IMR-90 (cell line): ENCODE measurements at regions not wholly inside any gene's neighbourhood (a gene's known extent, or its start where the extent isn't known, plus 50 kb on each side); places are given as distances from the start of the nearest gene placed in this dataset.

ENCODE experiments used
- ATAC-seq: fragments of 200-7000 bp; cut with Tn5 transposase; 2 replicates; pipeline ENCODE4 v1.9.1; 2020; ENCODE audit warnings: low read depth, mild to moderate bottlenecking, moderate library complexity
- BruUV-seq: library from RNA; stranded (reverse); fragments of 400-500 nt; replicated peaks from 2 replicates; lab custom pipeline; 2021; lab: Mats Ljungman, UMichigan
- CTCF ChIA-PET: fragments of 300-600 bp; formaldehyde crosslinking; extraction: SDS; loops from one replicate; lab custom pipeline; 2021; ENCODE audit warnings: antibody characterized with exemption; lab: Yijun Ruan, JAX
- POLR2A ChIA-PET: fragments of 300-600 bp; sonication (Branson Sonifier 250); formaldehyde crosslinking; loops from one replicate; lab custom pipeline; 2022; ENCODE audit warnings: antibody characterized with exemption; ENCODE audit not compliant: unreplicated experiment; lab: Charles Lee
- DNase-seq: peaks from one replicate; pipeline ENCODE4 v3.0.0; 2013
- H2AFZ ChIP-seq: replicated peaks from 2 replicates; pipeline ENCODE3; 2013; ENCODE audit warnings: low read length, mild to moderate bottlenecking; ENCODE audit not compliant: poor library complexity
- H2AK5ac ChIP-seq: 2 replicates; pipeline ENCODE4 v1.6.1; 2013; ENCODE audit warnings: low read depth, low read length, inconsistent platforms
- H2AK9ac ChIP-seq: replicated peaks from 2 replicates; pipeline ENCODE3; 2013; ENCODE audit warnings: mild to moderate bottlenecking, low read depth, low read length, moderate library complexity; ENCODE audit not compliant: poor library complexity
- H2BK120ac ChIP-seq: 2 replicates; pipeline ENCODE4 v1.6.1; 2013; ENCODE audit warnings: low read depth, low read length, inconsistent platforms
- H2BK15ac ChIP-seq: 3 replicates; pipeline ENCODE4 v1.6.1; 2013; ENCODE audit warnings: low read depth, low read length, inconsistent platforms
- H2BK20ac ChIP-seq: 2 replicates; pipeline ENCODE4 v1.6.1; 2013; ENCODE audit warnings: low read depth, mild to moderate bottlenecking, inconsistent platforms, low read length, moderate library complexity
- H2BK5ac ChIP-seq: 2 replicates; pipeline ENCODE4 v1.6.1; 2013; ENCODE audit warnings: mild to moderate bottlenecking, low read depth, low read length, inconsistent platforms; ENCODE audit not compliant: poor library complexity, severe bottlenecking
- H3K14ac ChIP-seq: replicated peaks from 2 replicates; pipeline ENCODE4 v1.6.1; 2013; ENCODE audit warnings: low read depth, low read length, inconsistent platforms
- H3K18ac ChIP-seq: 2 replicates; pipeline ENCODE4 v1.6.1; 2013; ENCODE audit warnings: low read depth, low read length, control low read depth
- H3K23ac ChIP-seq: 2 replicates; pipeline ENCODE4 v1.6.1; 2013; ENCODE audit warnings: low read depth, low read length, inconsistent platforms
- H3K27ac ChIP-seq: 2 replicates; pipeline ENCODE4 v1.5.1; 2013; ENCODE audit warnings: mild to moderate bottlenecking, control low read depth, low read length; ENCODE audit not compliant: insufficient read depth
- H3K27me3 ChIP-seq: 2 replicates; pipeline ENCODE4 v1.6.1; 2013; ENCODE audit warnings: low read length; ENCODE audit not compliant: control insufficient read depth, insufficient read depth
- H3K36me3 ChIP-seq: 2 replicates; pipeline ENCODE4 v1.6.1; 2013; ENCODE audit warnings: low read length, mixed read lengths; ENCODE audit not compliant: control insufficient read depth, insufficient read depth
- H3K4ac ChIP-seq: 2 replicates; pipeline ENCODE4 v1.6.1; 2013; ENCODE audit warnings: low read depth, low read length, inconsistent platforms
- H3K4me1 ChIP-seq: 2 replicates; pipeline ENCODE4 v1.6.1; 2013; ENCODE audit warnings: low read length, mixed read lengths; ENCODE audit not compliant: control insufficient read depth, insufficient read depth
- H3K4me2 ChIP-seq: 2 replicates; pipeline ENCODE4 v1.6.1; 2013; ENCODE audit warnings: low read depth, mild to moderate bottlenecking, control low read depth, low read length, moderate library complexity
- H3K4me3 ChIP-seq: 2 replicates; pipeline ENCODE4 v1.5.1; 2013; ENCODE audit warnings: low read depth, mild to moderate bottlenecking, control low read depth, low read length, moderate library complexity; ENCODE audit not compliant: insufficient read depth
- H3K56ac ChIP-seq: 2 replicates; pipeline ENCODE4 v1.6.1; 2013; ENCODE audit warnings: low read length, inconsistent platforms; ENCODE audit not compliant: insufficient read depth; ENCODE audit errors: extremely low read depth
- H3K79me1 ChIP-seq, 2 experiments: 2 replicates each; pipeline ENCODE4 v1.6.1; 2013; ENCODE audit warnings: low read length in 2 of 2, inconsistent platforms in 1 of 2, low read depth in 1 of 2
- H3K9ac ChIP-seq: 2 replicates; pipeline ENCODE4 v1.6.1; 2013; ENCODE audit warnings: low read depth, low read length, control low read depth
- H3K9me1 ChIP-seq: 2 replicates; pipeline ENCODE4 v1.6.1; 2013; ENCODE audit warnings: low read length, inconsistent platforms; ENCODE audit not compliant: insufficient read depth
- H3K9me3 ChIP-seq: 2 replicates; pipeline ENCODE4 v1.6.1; 2013; ENCODE audit warnings: low read length; ENCODE audit not compliant: control insufficient read depth, insufficient read depth
- H4K20me1 ChIP-seq: 2 replicates; pipeline ENCODE4 v1.6.1; 2013; ENCODE audit warnings: low read length, inconsistent platforms; ENCODE audit not compliant: insufficient read depth
- H4K5ac ChIP-seq: 2 replicates; pipeline ENCODE4 v1.6.1; 2013; ENCODE audit warnings: mild to moderate bottlenecking, low read depth, low read length, control low read depth
- H4K8ac ChIP-seq, 2 experiments: 2 replicates each; pipeline ENCODE4 v1.6.1; 2013; ENCODE audit warnings: low read depth in 2 of 2, low read length in 2 of 2, control low read depth in 1 of 2, inconsistent platforms in 1 of 2
- H4K91ac ChIP-seq: 2 replicates; pipeline ENCODE4 v1.6.1; 2013; ENCODE audit warnings: low read depth, low read length, inconsistent platforms; ENCODE audit not compliant: insufficient read depth
- BHLHE40 ChIP-seq: fragments of 150-350 bp; IDR thresholded peaks from 2 replicates; pipeline ENCODE4 v1.6.1; 2016; ENCODE audit warnings: mild to moderate bottlenecking, low read depth, low read length
- CEBPB ChIP-seq: IDR thresholded peaks from 2 replicates; pipeline ENCODE4 v1.6.1; 2012; ENCODE audit warnings: low read depth, low read length, improper control_type of control experiment
- ELK1 ChIP-seq: fragments of 150-350 bp; IDR thresholded peaks from 2 replicates; pipeline ENCODE4 v1.6.1; 2016; ENCODE audit warnings: low read depth, mild to moderate bottlenecking, low read length, moderate library complexity, borderline replicate concordance
- FOS ChIP-seq: fragments of 150-350 bp; IDR thresholded peaks from 2 replicates; pipeline ENCODE4 v1.6.1; 2016; ENCODE audit warnings: low read depth, low read length
- MAFK ChIP-seq: IDR thresholded peaks from 2 replicates; pipeline ENCODE4 v1.6.1; 2012; ENCODE audit warnings: low read depth, low read length, improper control_type of control experiment
- MXI1 ChIP-seq: IDR thresholded peaks from 2 replicates; pipeline ENCODE4 v1.6.1; 2012; ENCODE audit warnings: low read depth, mild to moderate bottlenecking, low read length, moderate library complexity, borderline replicate concordance
- NFE2L2 ChIP-seq: fragments of 150-350 bp; IDR thresholded peaks from 2 replicates; pipeline ENCODE4 v1.6.1; 2016; ENCODE audit warnings: low read depth, mild to moderate bottlenecking, low read length
- USF2 ChIP-seq: fragments of 150-350 bp; IDR thresholded peaks from 2 replicates; pipeline ENCODE4 v1.6.1; 2017; ENCODE audit warnings: mild to moderate bottlenecking, antibody characterized with exemption, low read length, low read depth
- WGBS, 2 experiments: methylation state at CpG; one replicate each; pipeline versions ENCODE4 v1.1.5 to v1.1.7; 2013; ENCODE audit warnings: missing lambda C conversion rate in 2 of 2; ENCODE audit not compliant: insufficient read length in 1 of 2; ENCODE audit errors: extremely low coverage in 2 of 2; 5-methylcytosine and 5-hydroxymethylcytosine counted together
- dilution Hi-C: fragments of 300-500 bp; cut with HindIII; formaldehyde crosslinking; loops from one replicate; pipeline ENCODE4 v1.14.3; 2018; ENCODE audit warnings: low sequenced_read_pairs; ENCODE audit not compliant: unreplicated experiment
- in situ Hi-C: fragments of 300-500 bp; cut with MboI; formaldehyde crosslinking; loops from 3 replicates; pipeline ENCODE4 v1.14.3; 2019; ENCODE audit warnings: low sequenced_read_pairs, inconsistent platforms, mixed read lengths
- intact Hi-C: fragments of 100-400 bp; cut with micrococcal nuclease; formaldehyde crosslinking; loops from 2 replicates; pipeline ENCODE4 v1.10.0; 2022

GRCh38 chr22:22752556-22753477 lies 108.4 kb downstream of the GGTLC2 start:
- Histone ChIP-seq H2AFZ (no peak overlapping the region), H3K9ac (no peak overlapping the region), H2BK120ac (no peak overlapping the region), H3K79me1 (no peaks in the 10 kb centered on the region), H4K5ac (no peak overlapping the region), H3K23ac (no peak overlapping the region), H3K18ac (no peak overlapping the region), H2AK9ac (no peak overlapping the region), H4K20me1 (no peaks in the 10 kb centered on the region), H3K14ac (no peak overlapping the region), H3K27me3 (peaks cover 6% of the 10 kb centered on the region), H3K4me2 (no peak overlapping the region), H3K27ac (no peak overlapping the region), H2BK20ac (no peak overlapping the region), H3K36me3 (no peaks in the 10 kb centered on the region), H2BK5ac (no peak overlapping the region), H3K56ac (no peak overlapping the region), H2AK5ac (no peak overlapping the region), H3K9me1 (no peaks in the 10 kb centered on the region; the same call in 1 of the 2 replicates), H3K4ac (no peak overlapping the region), H3K9me3 (no peaks in the 10 kb centered on the region), H4K8ac (no peak overlapping the region), H2BK15ac (no peak overlapping the region), H3K4me1 (no peaks in the 10 kb centered on the region), H4K91ac (no peak overlapping the region), H3K4me3 (no peak overlapping the region)
- DNase-seq (peak; percentile 47), ATAC-seq (no peak)
- peak; percentile 91 for TF ChIP-seq CEBPB
- no peak for TF ChIP-seq USF2
- no peak for TF ChIP-seq MXI1
- TF ChIP-seq MAFK: peak; percentile 90
- TF ChIP-seq NFE2L2: 0 out of 2 replicates have a peak, but pooled peaks have one; percentile 15
- TF ChIP-seq BHLHE40: no peak
- no peak for TF ChIP-seq ELK1
- TF ChIP-seq FOS: no peak
- dilution Hi-C loops: no loop called here
- CTCF ChIA-PET: interaction anchor here (1.0 kb wide), 1 partner anchor 11 kb away, joined by 3 read pairs; no protein-coding TSS in a partner anchor
- POLR2A ChIA-PET: no interaction called here
- 53% methylated on average over 4 of the region's 12 CpGs; no CpG with 5 or more reads in 1 of the 2 experiments for WGBS, 2 experiments
- intact Hi-C loops: no loop called here
- in situ Hi-C loops: no loop called here
- no TSS peak for BruUV-seq
